ENCODE measurements at regions not wholly inside any gene's neighbourhood (a gene's known extent, or its start where the extent isn't known, plus 50 kb on each side); places are given as distances from the start of the nearest gene placed in this dataset.

GRCh38 chr5:163861670-163862069 lies 356.3 kb downstream of the MAT2B start:
- 6% methylated on average over 3 of the region's 3 CpGs for WGBS (ENCODE audit: low lambda C conversion rate)
- POLR2A ChIA-PET, result no interaction called here

GRCh38 chr5:163867324-163867723 lies 361.9 kb downstream of the MAT2B start:
- H3K9ac ChIP-seq (ENCODE audit: insufficient read depth, low read depth, low read length), result no peak overlapping the region
- TF ChIP-seq HES4 (CRISPR knock-in tag; IDR thresholded peaks at IDR 0.05; ENCODE audit: borderline replicate concordance) (no peak), RCOR2 (CRISPR knock-in tag; IDR thresholded peaks at IDR 0.05) (no peak), MYPOP (CRISPR knock-in tag; IDR thresholded peaks at IDR 0.05) (no peak), CHD2 (IDR thresholded peaks at IDR 0.05; ENCODE audit: low read depth, low read length) (no peak), PAX8 (CRISPR knock-in tag; IDR thresholded peaks at IDR 0.05; ENCODE audit: borderline replicate concordance) (no peak), ZNF816 (CRISPR knock-in tag; IDR thresholded peaks at IDR 0.05; ENCODE audit: borderline replicate concordance) (no peak)
- POLR2A ChIA-PET, result no interaction called here
- intact Hi-C loops (cut with micrococcal nuclease; ENCODE audit: unreplicated experiment) (loop anchor here (10.0 kb wide), 1 partner anchor 73 kb away; no protein-coding TSS in a partner anchor), in situ Hi-C loops (cut with HindIII; ENCODE audit: extremely low pct_ligation_motif_present, low pct_unique_long_range_greater_than_20kb) (no loop called here)
- no peaks in the 10 kb centered on the region for H3K27me3 ChIP-seq (ENCODE audit: control insufficient read depth in 1 of 2, insufficient read depth in 2 of 2, low read length in 2 of 2)
- H3K36me3 ChIP-seq (replicated peaks in 1 of 2; ENCODE audit: control insufficient read depth in 1 of 2, insufficient read depth in 2 of 2, low read length in 2 of 2), result no peaks in the 10 kb centered on the region
- H3K9me3 ChIP-seq (ENCODE audit: low read length), result no peaks in the 10 kb centered on the region
- CTCF ChIA-PET (ENCODE audit: low intra/inter-chr PET ratio, low total read pairs), result no interaction called here
- DNase-seq (ENCODE audit: low spot score) (no peak), ATAC-seq (no peak), FAIRE-seq (no peak)
- no peak overlapping the region for H3K27ac ChIP-seq (ENCODE audit: extremely low read length, insufficient read depth, low read length)
- H4K20me1 ChIP-seq (ENCODE audit: insufficient read depth, low read length), result no peaks in the 10 kb centered on the region
- no peak overlapping the region for H3K4me3 ChIP-seq (replicated peaks in 1 of 3; ENCODE audit: insufficient read depth in 1 of 3, low read depth in 2 of 3, low read length in 3 of 3)
- no peaks in the 10 kb centered on the region for H3K79me2 ChIP-seq (ENCODE audit: insufficient read depth, low read length)
- H2AFZ ChIP-seq (ENCODE audit: low read length), result no peak overlapping the region
- no peaks in the 10 kb centered on the region for H3K4me1 ChIP-seq (ENCODE audit: insufficient read depth, low read length)
- no TSS peak for BruUV-seq (replicated peaks)
- 2% methylated on average over 2 of the region's 2 CpGs for WGBS (ENCODE audit: low lambda C conversion rate)
- H3K4me2 ChIP-seq (ENCODE audit: low read depth, low read length), result no peak overlapping the region

More at GRCh38 chr5:163861670-163862069, 356.3 kb downstream of the MAT2B start:
- H3K9ac ChIP-seq (ENCODE audit: insufficient read depth, low read depth, low read length), result no peak overlapping the region
- no peak overlapping the region for H3K4me3 ChIP-seq (replicated peaks in 1 of 3; ENCODE audit: insufficient read depth in 1 of 3, low read depth in 2 of 3, low read length in 3 of 3)
- no peak for DNase-seq (ENCODE audit: low spot score)
- H3K36me3 ChIP-seq (replicated peaks in 1 of 2; ENCODE audit: control insufficient read depth in 1 of 2, insufficient read depth in 2 of 2, low read length in 2 of 2), result no peaks in the 10 kb centered on the region
- no peaks in the 10 kb centered on the region for H3K4me1 ChIP-seq (ENCODE audit: insufficient read depth, low read length)
- no peaks in the 10 kb centered on the region for H3K27me3 ChIP-seq (ENCODE audit: control insufficient read depth in 1 of 2, insufficient read depth in 2 of 2, low read length in 2 of 2)
- in situ Hi-C loops (cut with HindIII; ENCODE audit: extremely low pct_ligation_motif_present, low pct_unique_long_range_greater_than_20kb), result no loop called here
- no peak overlapping the region for H3K4me2 ChIP-seq (ENCODE audit: low read depth, low read length)
- H3K27ac ChIP-seq (ENCODE audit: extremely low read length, insufficient read depth, low read length), result no peak overlapping the region
- ATAC-seq, result no peak
- intact Hi-C loops (cut with micrococcal nuclease; ENCODE audit: unreplicated experiment), result loop anchor here (10.0 kb wide), 1 partner anchor 67 kb away; no protein-coding TSS in a partner anchor
- peaks cover 13% of the 10 kb centered on the region for H3K9me3 ChIP-seq (ENCODE audit: low read length)
- TF ChIP-seq CREB1 (IDR thresholded peaks at IDR 0.05) (peak; percentile 23; the same call in 1 of the 2 replicates), CREB1 (CRISPR knock-in tag; IDR thresholded peaks at IDR 0.05) (no peak), ZNF672 (CRISPR knock-in tag; IDR thresholded peaks at IDR 0.05) (no peak)
- no peaks in the 10 kb centered on the region for H4K20me1 ChIP-seq (ENCODE audit: insufficient read depth, low read length)
- CTCF ChIA-PET (ENCODE audit: low intra/inter-chr PET ratio, low total read pairs), result no interaction called here
- H2AFZ ChIP-seq (ENCODE audit: low read length), result no peak overlapping the region
- no peak for FAIRE-seq
- no TSS peak for BruUV-seq (replicated peaks)
- H3K79me2 ChIP-seq (ENCODE audit: insufficient read depth, low read length), result no peaks in the 10 kb centered on the region
